ENCODE measurements at regions not wholly inside any gene's neighbourhood (a gene's known extent, or its start where the extent isn't known, plus 50 kb on each side); places are given as distances from the start of the nearest gene placed in this dataset.

DNA sequence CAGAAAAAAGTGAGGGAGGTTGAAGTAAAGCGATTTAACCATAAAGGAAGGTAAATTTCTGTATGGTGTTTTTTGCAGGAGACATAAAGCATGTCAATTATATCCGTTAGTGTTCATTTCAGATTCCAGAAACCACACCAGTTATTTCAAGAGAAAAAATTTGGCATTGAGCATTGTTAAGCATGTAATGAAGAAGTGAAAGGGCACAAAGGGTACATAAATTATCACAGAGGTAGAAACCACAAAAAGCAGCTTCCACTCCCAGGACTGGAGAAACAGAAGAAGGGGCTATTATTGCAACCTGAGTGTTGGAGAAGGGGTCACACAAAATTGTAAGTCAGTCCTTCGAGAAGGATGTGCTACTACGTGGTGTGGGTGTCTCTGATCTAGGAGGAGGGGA lies 72.2 kb upstream of the DACH1 start:
- no peak for FAIRE-seq

DNA sequence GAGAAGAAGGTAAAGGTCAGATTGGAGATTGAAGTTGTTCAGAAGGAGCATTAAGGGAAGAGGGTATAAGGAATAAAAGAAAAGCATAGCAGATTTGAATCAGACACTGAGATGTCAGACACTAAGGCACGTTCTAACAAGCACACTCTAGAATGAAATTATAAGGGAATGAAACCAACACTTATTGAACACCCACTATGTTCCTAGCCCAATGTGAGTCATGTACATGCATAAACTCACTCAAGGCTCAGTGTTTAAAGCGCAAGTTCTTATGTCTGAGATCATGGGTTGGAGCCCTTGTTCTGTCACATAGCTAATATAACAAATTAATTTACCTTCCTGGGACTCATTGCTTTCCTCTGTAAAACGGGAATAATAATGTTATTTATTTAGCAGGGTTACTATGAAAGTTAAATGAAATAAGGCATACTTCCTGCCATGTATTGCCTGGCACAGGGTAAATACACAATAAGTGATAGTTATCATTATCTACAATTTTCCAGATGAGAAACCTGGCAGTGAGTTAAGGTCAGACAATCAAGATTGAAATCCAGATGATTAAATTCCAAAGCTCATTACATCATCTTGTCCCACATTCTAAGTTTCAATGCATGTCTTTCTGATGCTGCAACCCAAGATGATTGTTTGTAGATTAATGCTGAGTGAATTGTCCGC lies 68.3 kb upstream of the DACH1 start:
- FAIRE-seq = no peak

DNA sequence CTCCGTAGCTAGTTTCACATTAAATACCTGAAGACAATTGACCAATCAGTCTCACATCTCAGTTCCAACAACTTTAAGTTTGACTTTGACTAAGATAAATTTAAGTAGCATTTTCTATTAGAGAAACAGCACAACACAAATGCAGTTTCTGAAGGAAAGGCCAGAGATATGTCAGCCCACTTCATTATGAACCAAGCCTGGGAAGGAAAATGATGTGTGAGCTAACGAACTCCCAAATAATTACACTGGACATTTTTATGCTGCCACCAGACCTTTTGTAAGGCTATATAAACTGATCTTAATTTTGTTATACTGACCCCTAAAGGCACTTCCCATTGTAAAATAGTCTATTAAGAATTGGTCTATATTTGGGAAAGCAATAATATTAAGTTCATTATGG lies 57.9 kb upstream of the DACH1 start:
- no peak for FAIRE-seq

DNA sequence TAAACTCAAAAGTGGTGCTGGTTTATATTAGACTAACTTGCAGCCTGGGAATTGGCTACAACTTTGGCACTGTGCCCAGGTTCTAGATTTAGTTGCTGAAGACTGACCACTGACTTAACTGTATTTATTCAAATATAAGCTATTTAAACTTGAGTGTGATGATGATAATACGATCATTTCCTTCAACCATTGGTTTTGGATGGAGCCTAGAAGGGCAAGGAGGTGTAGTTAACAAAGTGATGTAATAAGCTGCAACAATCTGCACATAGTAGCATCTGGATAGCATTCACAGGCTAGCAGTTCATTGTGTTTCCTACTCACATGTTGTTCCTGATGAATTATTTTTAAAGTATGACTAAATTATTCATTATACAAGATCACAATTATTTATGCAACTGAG lies 55.2 kb upstream of the DACH1 start:
- FAIRE-seq = no peak

Data from A204.1 (cell line).